K562 (cell line): ENCODE measurements at regions not wholly inside any gene's neighbourhood (a gene's known extent, or its start where the extent isn't known, plus 50 kb on each side); places are given as distances from the start of the nearest gene placed in this dataset.

Experiments used
- BRCA1 ChIP-seq, 2 experiments: fragments of 450-650 bp in 1 of 2; sonication (generic) in 1 of 2; formaldehyde crosslinking in 1 of 2; IDR thresholded peaks; 2 replicates each; pipeline versions ENCODE4 v1.5.0 to v1.6.1; 2017 to 2020; ENCODE audit warnings: mild to moderate bottlenecking in 1 of 2, missing genetic modification reagents in 1 of 2
- KDM1A ChIP-seq, 2 experiments: fragments of 450-650 bp; IDR thresholded peaks; 2 replicates each; pipeline ENCODE4 v1.6.1; 2016; ENCODE audit warnings: mild to moderate bottlenecking in 2 of 2
- MYC ChIP-seq, 2 experiments: fragments of 250-450 bp in 1 of 2; sonication (Bioruptor Pico) in 1 of 2; IDR thresholded peaks; 2 replicates each; pipeline versions ENCODE4 v1.5.1 to v1.6.1; 2012 to 2021; ENCODE audit warnings: low read depth in 2 of 2, borderline replicate concordance in 1 of 2, improper control_type of control experiment in 1 of 2, low read length in 1 of 2, mild to moderate bottlenecking in 1 of 2, moderate library complexity in 1 of 2
- PYGO2 ChIP-seq: fragments of 450-650 bp; IDR thresholded peaks from 2 replicates; pipeline ENCODE4 v1.6.1; 2016; ENCODE audit warnings: mild to moderate bottlenecking, missing genetic modification characterization, moderate library complexity, missing compliant biosample characterization
- SNAPC5 ChIP-seq: fragments of 250-450 bp; sonication (Bioruptor Pico); IDR thresholded peaks from 2 replicates; pipeline ENCODE4 v1.8.0; 2021; ENCODE audit warnings: moderate library complexity, mild to moderate bottlenecking, inconsistent platforms
- ZNF318 ChIP-seq, 2 experiments: fragments of 450-650 bp; IDR thresholded peaks; 2 replicates each; pipeline ENCODE4 v1.6.1; 2016; ENCODE audit warnings: mild to moderate bottlenecking in 2 of 2, borderline replicate concordance in 1 of 2, low read depth in 1 of 2, moderate library complexity in 1 of 2
- ZNF445 ChIP-seq: fragments of 250-450 bp; sonication (Bioruptor Pico); IDR thresholded peaks from 2 replicates; pipeline ENCODE4 v1.4.0; 2020; ENCODE audit warnings: low read depth, mild to moderate bottlenecking, moderate library complexity
- TF ChIP-seq, protein P1 (sequence below), 2 experiments: fragments of 450-650 bp; formaldehyde crosslinking in 1 of 2; IDR thresholded peaks; 2 replicates each; pipeline versions ENCODE4 v1.4.0 to v1.6.1; 2014 to 2020; ENCODE audit warnings: mild to moderate bottlenecking in 2 of 2, borderline replicate concordance in 1 of 2, low read depth in 1 of 2

GRCh38 chr20:53750827-53751619 lies 157.4 kb upstream of the ZNF217 start (continued):
- TF ChIP-seq, protein P1, sequence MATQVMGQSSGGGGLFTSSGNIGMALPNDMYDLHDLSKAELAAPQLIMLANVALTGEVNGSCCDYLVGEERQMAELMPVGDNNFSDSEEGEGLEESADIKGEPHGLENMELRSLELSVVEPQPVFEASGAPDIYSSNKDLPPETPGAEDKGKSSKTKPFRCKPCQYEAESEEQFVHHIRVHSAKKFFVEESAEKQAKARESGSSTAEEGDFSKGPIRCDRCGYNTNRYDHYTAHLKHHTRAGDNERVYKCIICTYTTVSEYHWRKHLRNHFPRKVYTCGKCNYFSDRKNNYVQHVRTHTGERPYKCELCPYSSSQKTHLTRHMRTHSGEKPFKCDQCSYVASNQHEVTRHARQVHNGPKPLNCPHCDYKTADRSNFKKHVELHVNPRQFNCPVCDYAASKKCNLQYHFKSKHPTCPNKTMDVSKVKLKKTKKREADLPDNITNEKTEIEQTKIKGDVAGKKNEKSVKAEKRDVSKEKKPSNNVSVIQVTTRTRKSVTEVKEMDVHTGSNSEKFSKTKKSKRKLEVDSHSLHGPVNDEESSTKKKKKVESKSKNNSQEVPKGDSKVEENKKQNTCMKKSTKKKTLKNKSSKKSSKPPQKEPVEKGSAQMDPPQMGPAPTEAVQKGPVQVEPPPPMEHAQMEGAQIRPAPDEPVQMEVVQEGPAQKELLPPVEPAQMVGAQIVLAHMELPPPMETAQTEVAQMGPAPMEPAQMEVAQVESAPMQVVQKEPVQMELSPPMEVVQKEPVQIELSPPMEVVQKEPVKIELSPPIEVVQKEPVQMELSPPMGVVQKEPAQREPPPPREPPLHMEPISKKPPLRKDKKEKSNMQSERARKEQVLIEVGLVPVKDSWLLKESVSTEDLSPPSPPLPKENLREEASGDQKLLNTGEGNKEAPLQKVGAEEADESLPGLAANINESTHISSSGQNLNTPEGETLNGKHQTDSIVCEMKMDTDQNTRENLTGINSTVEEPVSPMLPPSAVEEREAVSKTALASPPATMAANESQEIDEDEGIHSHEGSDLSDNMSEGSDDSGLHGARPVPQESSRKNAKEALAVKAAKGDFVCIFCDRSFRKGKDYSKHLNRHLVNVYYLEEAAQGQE (IDR thresholded peaks at IDR 0.05; ENCODE audit: borderline replicate concordance), result no peak
- TF ChIP-seq, protein P1 (CRISPR knock-in tag; IDR thresholded peaks at IDR 0.05; ENCODE audit: low read depth), result no peak; the same call in 1 of the 2 replicates
- no peak; the same call in 1 of the 2 replicates for TF ChIP-seq MYC (IDR thresholded peaks at IDR 0.05; ENCODE audit: low read depth, low read length)
- TF ChIP-seq MYC (CRISPR knock-in tag; IDR thresholded peaks at IDR 0.05; ENCODE audit: borderline replicate concordance, low read depth), result no peak
- no peak for TF ChIP-seq BRCA1 (IDR thresholded peaks at IDR 0.05)
- TF ChIP-seq BRCA1 (CRISPR knock-in tag; IDR thresholded peaks at IDR 0.05), result no peak
- TF ChIP-seq KDM1A (IDR thresholded peaks at IDR 0.05), result peak; percentile 41 to 65; a peak in 2 of 4 replicates
- no peak for TF ChIP-seq ZNF445 (CRISPR knock-in tag)
- TF ChIP-seq ZNF318 (IDR thresholded peaks at IDR 0.05; ENCODE audit: borderline replicate concordance in 1 of 2, low read depth in 1 of 2), result no peak
- TF ChIP-seq SNAPC5 (CRISPR knock-in tag), result no peak
- TF ChIP-seq PYGO2 (tag), result peak; percentile 30; the same call in 1 of the 2 replicates
